ENCODE measurements at regions not wholly inside any gene's neighbourhood (a gene's known extent, or its start where the extent isn't known, plus 50 kb on each side); places are given as distances from the start of the nearest gene placed in this dataset.

DNA sequence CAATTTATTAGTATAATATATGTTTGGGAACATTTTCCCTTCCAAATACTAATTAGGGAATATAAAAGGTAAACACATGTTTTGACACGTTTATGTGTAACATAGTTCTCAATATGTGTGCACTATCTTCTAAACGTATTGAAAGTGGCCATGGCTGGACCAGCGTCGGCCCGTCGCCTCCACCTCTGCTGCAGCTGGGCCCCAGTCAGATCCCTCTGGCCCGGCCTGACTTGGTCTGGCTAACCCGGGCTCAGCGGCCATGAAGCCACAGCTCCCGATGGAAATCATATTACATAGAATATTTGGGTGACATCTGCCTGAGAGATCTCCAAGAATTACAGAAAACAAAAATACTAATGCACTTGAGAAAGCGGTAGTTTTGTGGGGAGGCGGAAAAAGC is 474.4 kb upstream of the CDH2 start:
- no peak for DNase-seq (ENCODE audit: low read depth)

DNA sequence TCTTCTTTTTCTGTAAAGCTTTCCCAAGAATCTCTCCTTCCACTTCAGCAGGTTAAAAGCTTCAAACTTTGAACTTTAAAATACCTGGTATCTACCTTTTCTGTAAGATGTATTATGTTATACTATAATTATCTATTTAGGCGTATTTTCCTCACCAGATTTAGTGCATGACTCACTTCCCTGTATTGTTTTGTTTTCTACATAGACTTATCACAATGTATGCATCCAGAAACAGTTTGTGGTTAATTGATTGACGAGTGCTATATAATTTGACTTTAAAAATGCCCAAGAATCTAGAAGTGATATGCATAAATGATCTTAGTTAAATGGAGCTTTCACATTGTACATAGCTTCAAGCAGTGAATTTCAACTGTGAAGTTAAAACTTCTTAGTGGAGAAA is 473.9 kb upstream of the CDH2 start:
- DNase-seq (ENCODE audit: low read depth) = no peak

DNA sequence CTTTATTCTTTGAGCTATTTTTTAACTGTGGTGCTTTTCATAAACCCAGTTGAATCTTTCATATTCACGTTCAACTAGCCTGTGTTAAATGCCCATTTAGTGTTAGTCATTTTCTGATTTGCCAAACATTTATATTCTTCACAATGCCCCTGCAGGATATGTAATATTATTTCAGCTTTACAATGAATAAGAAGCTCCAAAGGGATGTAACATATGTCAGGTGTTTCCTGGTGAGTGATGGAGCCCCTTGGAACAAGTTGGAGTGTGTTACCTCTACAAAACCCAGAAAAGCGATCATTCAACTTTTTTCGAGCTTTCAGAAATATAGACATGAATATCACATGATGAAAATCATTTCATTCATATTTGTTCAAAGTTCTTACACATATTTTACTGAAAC is 471.0 kb upstream of the CDH2 start:
- DNase-seq (ENCODE audit: low read depth) = no peak

DNA sequence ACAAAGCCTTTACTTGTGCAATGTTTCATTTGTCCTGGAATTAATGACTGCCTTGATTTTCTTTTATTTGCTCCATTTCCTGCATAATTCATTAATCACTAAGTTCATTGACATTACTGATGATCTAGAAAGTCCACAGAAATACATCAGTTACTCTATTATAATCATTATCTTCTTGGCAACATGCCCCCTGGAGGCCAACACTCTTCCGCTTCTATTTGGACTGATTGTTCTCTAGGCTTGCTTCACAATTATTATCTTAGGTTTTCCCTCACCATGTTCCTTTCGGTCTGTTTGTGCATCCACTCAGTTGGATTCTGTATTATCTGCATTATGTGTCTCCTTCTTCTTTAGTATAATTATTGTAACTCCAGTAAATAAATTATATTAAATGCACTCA is 461.0 kb upstream of the CDH2 start:
- no peak for DNase-seq (ENCODE audit: low read depth)

DNA sequence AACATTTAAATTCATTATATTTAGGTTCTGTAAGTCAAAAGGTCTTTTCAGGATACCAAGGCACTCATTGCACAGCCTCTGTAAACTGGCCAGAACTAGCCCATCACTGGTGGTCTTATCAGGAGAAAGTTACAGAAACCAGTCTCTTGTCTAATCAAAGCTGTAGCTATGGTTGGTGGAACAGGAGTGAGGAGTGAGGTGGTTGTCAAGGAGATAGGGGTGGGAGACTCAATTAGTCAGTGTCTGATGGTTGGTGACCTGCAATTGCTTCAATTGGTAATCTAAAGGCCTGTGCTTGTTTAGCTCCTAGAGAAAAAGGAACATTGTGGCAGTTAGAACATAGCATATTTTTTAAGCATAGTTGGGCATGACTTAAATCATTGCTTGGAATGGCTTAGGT is 458.6 kb upstream of the CDH2 start:
- no peak for DNase-seq (ENCODE audit: low read depth)

DNA sequence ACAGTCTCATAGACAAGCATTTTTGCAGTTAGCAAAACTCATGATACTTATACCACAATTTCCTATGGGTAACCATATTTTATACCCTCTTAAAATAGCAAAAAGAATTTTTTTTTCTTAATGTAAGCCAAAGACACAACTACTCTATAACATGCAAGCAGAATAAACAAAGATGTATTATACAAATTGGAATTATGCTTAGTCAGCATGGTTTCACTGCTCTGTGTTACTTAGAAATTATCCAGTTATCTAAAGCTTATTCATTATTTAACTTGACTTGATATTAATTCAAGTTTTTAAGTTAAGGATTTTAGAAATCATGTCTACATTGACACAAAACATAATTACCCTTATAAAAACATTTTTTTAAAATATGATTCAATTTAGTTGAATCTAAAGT is 449.8 kb upstream of the CDH2 start:
- DNase-seq (ENCODE audit: low read depth) = no peak

DNA sequence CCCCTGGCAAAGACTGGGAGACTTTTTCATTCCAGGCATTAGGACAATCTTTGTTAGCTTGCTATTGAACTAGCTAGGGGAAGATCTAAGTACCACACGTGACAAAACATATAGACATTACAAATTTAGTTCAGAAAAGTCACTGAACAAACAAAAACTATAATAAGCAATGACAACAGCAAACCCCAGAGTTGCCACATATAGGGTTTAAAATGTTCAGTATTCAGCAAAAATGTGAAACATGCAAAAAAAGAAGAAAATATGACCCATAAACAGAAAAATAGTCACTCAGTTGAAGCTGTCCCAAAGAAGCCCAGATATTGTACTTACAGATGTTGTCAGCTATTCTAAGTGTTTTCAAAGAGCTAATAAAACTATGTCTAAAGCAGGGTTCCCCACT is 431.1 kb upstream of the CDH2 start:
- DNase-seq (ENCODE audit: low read depth) = no peak

DNA sequence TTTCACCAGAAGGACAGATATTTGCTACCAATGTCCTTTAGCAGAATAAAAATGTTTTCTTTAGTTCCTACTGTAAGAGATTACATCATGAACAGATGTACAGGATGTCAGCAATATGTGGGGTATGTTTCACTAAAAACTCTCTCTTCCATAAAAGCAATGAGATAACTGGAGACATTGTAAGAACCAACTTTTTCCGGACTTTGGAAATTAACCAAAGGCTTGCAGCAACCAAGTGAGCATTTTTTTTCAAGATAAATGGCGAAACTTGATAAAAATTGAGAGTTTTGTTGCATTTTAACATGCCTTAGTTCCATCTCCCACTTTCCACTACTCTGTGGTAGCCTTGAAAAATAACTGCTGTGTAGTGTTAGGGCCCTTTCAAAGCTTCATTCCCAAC is 429.8 kb upstream of the CDH2 start:
- DNase-seq (ENCODE audit: low read depth) = peak; percentile 23

DNA sequence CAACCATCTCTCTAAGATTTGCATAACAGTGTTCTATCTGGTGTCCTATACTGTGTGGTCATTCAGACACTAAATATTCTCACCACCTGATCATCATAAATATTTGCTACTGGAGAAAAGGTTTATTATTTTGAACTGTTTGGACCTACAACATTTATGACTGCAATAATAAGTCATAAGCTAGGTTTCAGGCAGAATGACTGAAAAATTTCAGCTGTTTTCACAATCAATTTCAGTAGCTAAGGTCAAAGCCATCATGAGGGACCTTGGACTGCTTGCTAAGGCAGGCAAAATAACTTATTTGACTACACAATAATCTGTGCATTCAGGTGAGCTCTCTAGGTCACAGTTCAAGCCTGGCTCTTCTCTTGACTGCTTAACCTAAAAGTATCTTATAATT is 425.5 kb upstream of the CDH2 start:
- DNase-seq (ENCODE audit: low read depth) = no peak

DNA sequence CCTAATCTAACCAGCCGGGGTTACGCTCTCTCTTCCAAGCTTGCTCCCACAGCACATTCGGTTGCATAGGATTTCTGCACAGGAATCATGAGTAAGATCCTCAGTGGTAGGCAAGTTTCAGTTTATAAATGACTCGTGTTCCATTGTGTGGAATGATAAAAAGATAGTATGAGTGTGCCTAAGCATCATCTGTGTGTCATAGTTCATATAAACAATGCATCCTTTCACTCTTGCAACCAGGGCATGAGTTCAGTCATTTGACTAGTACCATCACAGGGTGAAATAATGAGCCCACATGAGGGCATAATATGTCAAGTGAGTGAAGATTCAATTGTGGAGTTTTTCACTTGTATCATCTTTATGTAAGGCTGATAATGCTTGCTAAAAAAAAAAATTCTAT is 417.1 kb upstream of the CDH2 start:
- DNase-seq (ENCODE audit: low read depth) = peak; percentile 60

DNA sequence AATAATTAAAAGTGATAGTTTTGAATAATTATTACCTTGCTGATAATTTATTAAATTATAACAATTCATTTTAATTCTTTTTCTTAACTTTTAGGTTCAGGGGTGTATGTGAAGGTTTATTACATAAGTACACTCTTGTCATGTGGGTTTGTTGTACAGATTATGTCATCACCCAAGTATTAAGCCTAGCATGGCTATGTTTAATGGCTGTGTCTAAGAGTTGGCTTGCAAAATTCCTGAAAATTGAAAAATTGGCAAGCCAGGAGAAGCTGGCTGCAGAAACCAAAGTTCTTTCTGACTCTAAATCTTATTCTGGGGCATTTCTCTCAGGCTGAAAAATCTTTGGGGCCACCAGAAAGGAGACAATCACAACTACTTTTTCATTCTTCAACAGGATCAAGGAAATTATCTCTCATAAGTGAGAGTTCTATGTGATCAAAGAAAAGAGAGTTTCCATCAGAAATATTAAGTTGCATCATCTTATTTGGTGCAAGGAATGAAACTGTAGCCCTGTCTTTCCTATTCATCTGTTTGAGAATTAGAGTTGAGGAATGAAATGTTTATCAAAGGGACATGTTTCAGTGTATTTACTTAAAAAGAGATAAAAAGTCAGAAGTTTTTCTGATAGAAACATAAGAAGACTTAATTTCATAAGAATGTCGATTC is 412.1 kb upstream of the CDH2 start:
- no peak for DNase-seq (ENCODE audit: low read depth)

DNA sequence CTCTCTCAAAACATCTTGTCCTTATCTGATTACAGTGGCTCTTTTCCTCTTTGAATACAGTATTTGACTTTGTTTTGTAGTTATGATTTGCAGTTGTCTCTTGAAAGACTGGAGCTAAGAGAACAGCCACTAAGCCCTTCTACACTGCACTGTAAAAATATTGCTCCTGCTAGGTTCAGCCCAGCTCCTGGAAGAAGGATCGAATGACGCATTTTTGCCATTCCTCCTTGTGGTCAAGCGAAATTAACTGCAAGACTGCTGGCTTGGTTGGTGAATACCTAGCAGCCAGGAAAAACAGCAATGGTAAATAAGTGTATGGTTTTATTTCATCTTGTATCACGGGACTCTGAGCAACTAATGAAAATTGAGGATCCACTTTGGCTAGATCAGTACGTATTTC is 407.8 kb upstream of the CDH2 start:
- peak; percentile 91 for DNase-seq (ENCODE audit: low read depth)

DNA sequence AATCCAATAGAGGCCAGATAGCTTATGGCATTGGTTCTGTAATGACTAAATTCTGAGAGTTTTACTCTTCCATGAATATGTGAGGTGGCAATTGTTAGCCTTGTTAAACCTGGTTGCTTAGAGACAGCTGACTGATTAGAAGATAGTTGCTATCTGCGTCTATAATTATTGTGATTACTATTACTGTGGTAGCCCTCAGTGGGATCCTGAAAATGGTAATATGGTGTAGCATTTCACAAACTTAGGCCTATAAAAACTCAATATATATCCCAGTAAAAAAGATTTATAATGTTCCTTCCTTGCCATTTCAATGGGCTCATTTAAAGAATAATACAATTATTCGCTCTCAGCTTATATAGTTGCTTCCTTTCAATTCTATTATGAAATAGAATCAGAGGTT is 405.8 kb upstream of the CDH2 start:
- DNase-seq (ENCODE audit: low read depth) = no peak

DNA sequence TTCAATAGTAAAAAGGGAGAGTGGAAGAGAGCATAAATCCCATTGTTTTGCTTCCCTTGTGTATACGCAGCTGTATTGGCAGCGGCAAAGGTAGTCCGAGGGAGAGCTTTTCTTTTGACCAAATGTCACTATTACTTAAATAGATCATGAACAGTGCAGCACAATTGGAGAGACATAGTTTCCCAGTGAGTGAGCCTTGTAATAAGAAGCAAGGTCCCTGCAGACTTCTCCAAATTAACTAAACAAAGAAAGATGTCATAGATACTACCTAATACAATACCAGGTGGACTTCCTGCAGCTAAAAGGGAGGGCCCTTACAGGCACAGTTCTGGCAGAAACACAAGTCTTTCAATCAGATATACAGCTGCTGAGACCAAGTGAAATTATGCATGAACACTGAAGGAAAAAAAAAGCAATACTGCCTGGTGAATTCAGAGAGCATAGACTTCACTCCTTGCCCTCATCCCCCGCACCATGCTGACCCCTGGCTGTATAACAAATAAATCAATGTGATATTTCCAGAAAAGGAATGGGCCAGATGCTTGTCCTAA is 404.7 kb upstream of the CDH2 start:
- no peak for DNase-seq (ENCODE audit: low read depth)

DNA sequence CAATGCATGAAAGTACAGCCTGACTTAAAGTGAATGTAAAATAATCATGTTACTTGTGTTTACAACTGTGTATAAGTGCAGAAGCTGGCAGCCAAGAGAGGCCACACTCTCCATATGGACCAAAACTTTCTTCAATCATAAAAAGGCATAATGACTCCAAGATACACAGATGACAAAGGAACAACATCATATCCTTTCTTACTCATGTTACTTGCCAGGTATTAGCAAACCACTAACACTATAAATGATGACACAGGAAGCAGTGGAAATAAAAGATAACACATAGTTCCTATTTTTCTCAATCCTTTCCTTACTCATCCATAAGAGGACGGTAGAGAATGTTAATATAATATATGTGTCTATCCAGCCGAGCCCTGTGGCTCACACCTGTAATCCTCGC is 400.0 kb upstream of the CDH2 start:
- no peak for DNase-seq (ENCODE audit: low read depth)

DNA sequence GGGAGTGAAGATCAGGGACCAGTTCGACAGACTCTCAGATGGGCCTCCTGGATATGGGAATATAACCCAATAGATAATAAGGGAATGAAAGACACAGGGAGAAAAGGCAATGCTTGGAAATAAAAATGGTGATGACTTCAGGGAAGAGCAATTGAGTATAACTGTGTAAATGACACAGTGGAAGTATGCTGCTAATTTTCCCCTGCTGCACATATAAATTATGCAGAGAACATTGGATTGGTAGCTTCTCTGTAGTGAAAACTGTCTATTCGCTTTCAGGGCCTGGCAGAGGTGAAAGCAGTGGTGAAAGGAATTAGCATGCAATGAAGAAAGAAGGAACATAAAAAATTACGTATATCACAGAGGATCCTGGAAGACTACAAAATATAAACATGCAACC is 398.2 kb upstream of the CDH2 start:
- DNase-seq (ENCODE audit: low read depth) = no peak

DNA sequence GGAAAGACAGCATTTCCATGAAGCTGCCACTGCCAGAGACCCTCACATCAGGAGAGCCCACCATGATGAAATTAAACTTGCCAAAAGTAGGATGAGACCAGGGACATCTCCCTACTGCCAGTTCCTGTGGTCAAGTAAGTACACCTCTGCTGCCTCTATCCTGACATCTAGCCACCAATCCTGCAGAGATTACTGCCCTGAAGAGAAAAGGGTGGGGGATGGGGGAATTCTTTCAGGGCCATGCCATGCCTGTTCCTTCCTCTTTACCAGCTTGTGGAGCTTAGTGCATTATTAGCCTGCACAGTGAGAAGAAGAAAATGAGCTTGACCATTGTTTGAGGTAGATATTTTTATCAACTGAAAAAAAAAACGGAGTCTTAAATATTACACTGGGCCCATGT is 397.2 kb upstream of the CDH2 start:
- no peak for DNase-seq (ENCODE audit: low read depth)

DNA sequence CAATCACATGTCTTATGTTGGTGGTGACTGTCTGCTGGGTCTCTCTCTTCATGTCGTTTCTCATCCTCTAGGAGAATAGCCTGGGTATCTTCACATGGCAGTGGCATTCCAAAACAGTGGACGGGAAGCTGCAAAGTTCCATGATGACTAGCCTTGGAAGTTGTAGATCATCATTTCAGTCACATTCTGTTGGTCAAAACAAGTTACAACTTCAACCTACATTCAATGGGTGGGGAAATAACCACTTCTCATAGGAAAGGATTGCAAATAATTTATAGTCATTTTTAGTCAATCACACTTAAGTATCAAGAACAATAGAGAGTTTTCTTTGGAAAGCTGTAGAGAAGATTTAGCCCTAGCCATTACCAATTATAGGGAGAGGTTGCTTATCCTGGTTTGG is 395.0 kb upstream of the CDH2 start:
- no peak for DNase-seq (ENCODE audit: low read depth)

DNA sequence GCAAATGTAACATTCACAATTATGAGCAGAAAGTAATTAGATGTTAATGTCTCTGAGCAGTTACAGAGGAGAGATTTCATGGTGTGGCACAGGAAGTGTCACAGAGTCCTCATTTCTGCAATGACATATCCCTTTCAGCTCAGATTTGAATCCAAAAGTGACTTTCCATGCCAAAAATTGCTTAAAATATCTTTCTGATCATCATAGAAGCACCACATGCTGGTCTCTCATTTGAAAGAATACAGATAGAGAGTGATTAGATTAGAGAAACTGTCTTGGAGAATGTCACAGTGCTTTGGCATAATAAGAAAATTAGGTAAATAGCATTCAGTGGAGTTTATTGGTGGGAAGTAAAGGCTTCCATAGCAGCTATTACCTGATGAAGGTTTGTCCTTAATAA is 383.4 kb upstream of the CDH2 start:
- no peak for DNase-seq (ENCODE audit: low read depth)

DNA sequence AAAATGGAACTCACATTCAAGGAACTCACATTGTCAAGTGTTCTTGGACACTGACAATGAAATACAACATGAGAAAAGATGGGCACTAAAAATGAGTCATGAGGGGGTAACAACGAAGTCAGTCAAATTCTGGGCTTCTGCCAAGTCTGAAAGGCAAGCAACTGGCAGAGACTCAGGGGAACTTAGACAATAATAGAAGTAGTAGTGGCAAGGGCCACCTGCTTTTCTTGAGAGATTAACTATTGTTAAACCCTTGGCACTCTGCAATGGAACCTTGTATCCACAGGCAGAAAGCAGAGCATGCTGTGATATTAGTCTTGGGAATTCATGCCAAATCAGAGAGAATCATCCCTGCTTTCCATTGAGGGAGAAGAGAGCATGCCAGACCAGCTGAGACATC is 382.6 kb upstream of the CDH2 start:
- peak; percentile 73 for DNase-seq (ENCODE audit: low read depth)

DNA sequence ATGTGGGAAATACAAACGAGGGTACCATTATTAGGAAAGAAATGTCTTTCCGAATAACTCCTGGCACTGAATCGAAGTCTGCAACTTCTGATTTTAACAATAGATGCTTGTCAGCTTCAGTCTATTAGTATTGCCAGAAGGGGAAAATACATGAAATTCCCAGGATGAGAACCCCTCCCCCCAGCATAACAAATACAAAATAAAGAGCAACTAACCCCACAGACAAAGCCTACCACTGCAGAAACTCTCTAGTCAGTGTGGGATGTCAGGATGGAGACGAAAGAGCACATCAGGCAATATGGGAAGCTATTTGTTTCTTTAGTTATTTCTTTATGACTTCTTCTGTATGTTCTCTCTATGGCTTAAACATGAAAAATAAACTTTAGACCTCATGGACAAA is 365.0 kb upstream of the CDH2 start:
- DNase-seq (ENCODE audit: low read depth) = no peak

DNA sequence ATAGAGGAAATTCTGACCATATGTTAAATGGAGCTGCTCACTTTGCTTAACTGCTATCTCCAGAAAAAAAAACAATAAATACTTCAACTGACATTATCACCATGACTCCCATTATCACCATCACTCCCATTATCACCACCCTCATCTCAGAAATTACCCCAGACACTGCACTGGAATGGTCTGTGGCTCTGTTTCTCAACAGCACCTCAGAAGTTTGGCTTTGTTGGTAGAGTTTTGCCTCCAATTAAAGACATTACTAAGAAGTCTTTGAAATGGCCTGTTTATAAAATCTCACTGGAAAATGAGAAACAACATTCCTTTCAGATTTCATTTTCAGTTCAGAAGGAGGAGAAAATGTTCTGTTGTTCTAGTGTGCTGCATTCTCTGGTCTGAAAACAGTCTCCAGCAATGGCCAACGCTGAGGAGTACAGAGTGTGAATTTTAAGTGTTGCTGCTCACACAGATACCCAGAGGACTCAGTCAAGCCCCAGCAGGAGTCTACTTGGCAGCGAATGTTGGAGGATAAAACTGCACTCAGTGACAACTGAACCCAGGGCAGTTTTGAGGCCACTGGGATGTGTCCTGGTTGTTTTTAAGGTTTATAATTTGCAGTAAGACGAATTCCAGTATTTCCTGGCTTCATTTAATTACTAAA is 364.5 kb upstream of the CDH2 start:
- no peak for DNase-seq (ENCODE audit: low read depth)

DNA sequence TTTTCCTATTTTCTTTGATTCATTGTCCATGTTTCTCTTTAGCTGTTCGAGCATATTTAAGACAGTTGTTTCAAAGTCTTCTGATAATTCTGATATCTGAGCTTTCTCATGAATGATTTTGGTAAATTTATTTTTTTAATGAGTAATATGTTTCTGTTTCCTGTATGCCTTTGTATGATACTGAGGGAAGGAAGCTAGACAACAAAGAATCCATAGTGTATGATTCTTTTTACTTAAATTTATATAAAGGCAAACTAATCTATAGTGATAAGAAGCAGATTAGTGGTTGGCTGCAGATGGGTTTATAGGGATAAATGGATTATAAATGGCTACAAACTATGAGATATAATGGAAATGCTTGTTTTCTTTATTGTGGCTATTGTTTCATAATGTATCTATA is 352.7 kb upstream of the CDH2 start:
- no peak for DNase-seq (ENCODE audit: low read depth)

DNA sequence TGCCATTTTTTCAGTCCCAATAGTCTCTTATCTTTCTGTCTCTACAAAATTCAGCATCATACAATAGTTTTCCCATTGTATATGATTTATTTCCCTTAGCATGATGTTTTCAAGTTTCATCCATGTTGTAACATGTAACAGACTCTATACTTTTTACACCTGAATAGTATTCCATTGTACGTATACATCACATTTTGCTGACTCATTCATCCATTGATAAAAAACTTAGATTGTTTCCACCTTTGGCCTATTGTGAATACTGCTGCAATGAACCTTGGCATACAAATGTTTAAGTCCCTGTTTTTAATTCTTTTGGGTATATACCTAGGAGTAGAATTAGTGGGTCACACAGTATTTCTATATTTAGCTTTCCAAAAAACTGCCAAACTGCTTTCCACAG is 349.3 kb upstream of the CDH2 start:
- DNase-seq (ENCODE audit: low read depth) = no peak
